ENCODE measurements at regions not wholly inside any gene's neighbourhood (a gene's known extent, or its start where the extent isn't known, plus 50 kb on each side); places are given as distances from the start of the nearest gene placed in this dataset.

DNA sequence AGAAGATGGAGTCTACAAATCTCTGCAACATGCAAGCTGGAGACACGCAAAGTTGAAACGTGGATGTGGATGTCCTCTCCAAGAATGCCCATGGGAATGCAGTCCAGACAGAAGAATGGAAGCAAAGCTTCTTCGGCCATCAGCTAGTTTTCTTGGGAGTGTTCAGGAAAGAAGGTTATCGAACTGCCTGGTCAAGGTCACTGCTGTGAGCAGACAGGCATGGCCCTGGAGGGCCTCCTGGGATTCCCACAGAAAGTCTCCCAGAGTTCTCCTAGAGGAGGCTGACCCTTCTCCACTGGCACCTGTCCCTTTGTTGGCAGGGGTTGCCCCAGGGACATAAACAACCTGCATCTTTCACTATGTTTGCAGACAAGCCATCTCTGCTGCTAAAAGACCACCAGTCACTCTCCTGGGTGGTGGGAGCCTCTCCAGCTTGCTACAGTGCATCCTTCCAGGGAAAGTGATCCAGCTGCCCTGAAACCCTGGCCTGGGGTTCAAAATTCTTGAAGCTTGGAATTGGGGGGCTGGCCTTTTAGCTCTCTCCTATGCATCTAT is 265.8 kb downstream of the SYK start:
- TF ChIP-seq, protein P1, sequence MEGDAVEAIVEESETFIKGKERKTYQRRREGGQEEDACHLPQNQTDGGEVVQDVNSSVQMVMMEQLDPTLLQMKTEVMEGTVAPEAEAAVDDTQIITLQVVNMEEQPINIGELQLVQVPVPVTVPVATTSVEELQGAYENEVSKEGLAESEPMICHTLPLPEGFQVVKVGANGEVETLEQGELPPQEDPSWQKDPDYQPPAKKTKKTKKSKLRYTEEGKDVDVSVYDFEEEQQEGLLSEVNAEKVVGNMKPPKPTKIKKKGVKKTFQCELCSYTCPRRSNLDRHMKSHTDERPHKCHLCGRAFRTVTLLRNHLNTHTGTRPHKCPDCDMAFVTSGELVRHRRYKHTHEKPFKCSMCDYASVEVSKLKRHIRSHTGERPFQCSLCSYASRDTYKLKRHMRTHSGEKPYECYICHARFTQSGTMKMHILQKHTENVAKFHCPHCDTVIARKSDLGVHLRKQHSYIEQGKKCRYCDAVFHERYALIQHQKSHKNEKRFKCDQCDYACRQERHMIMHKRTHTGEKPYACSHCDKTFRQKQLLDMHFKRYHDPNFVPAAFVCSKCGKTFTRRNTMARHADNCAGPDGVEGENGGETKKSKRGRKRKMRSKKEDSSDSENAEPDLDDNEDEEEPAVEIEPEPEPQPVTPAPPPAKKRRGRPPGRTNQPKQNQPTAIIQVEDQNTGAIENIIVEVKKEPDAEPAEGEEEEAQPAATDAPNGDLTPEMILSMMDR (IDR thresholded peaks at IDR 0.05), result no peak
- TF ChIP-seq POLR2A (IDR thresholded peaks at IDR 0.05), result no peak

Measured in ovary (tissue), 3 donors.